PC-3 (cell line): ENCODE measurements at regions not wholly inside any gene's neighbourhood (a gene's known extent, or its start where the extent isn't known, plus 50 kb on each side); places are given as distances from the start of the nearest gene placed in this dataset.
"Not testable (repeated sequence)": the region's sequence is repeated elsewhere in the genome, so short reads cannot be mapped to it uniquely, and the experiment has no call there.

ENCODE experiments used
- CTCF ChIP-seq: fragments of 300-600 bp; sonication (generic); conservative IDR thresholded peaks from 2 replicates; pipeline ENCODE4 v1.5.1; 2017; ENCODE audit warnings: antibody characterized with exemption, low read depth, mild to moderate bottlenecking, low read length
- EZH2 ChIP-seq: fragments of 300-600 bp; sonication (generic); IDR thresholded peaks from one replicate; pipeline ENCODE4 v1.6.1; 2017; ENCODE audit warnings: antibody characterized with exemption, mild to moderate bottlenecking, low read length; ENCODE audit not compliant: unreplicated experiment
- EZH2phosphoT487 ChIP-seq: fragments of 300-600 bp; sonication (generic); IDR thresholded peaks from 2 replicates; pipeline ENCODE4 v1.6.1; 2018; ENCODE audit warnings: mild to moderate bottlenecking, antibody characterized with exemption, low read length, borderline replicate concordance

DNA sequence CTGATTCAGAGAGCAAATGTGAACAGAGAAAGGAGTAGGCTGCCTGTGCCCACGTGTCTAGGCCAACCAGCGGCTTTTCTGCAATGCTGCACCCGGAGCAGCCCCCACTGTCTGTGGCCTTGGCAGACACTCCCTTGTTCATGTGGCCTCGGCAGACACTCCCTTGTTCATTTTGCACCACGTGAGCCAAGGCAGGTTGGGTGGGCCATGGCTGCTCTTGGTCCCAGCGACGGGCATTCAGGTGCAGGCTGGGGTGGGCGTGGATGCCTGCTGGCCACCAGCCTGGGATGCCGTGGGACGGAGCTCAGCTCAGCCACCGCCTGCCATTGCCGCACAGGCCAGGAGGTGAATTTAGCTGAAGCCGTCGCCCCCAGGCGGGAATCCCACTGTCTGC, 159.8 kb downstream of the LAT start:
- TF ChIP-seq CTCF, EZH2, EZH2phosphoT487: not testable (repeated sequence)
